ENCODE measurements at regions not wholly inside any gene's neighbourhood (a gene's known extent, or its start where the extent isn't known, plus 50 kb on each side); places are given as distances from the start of the nearest gene placed in this dataset.

DNA sequence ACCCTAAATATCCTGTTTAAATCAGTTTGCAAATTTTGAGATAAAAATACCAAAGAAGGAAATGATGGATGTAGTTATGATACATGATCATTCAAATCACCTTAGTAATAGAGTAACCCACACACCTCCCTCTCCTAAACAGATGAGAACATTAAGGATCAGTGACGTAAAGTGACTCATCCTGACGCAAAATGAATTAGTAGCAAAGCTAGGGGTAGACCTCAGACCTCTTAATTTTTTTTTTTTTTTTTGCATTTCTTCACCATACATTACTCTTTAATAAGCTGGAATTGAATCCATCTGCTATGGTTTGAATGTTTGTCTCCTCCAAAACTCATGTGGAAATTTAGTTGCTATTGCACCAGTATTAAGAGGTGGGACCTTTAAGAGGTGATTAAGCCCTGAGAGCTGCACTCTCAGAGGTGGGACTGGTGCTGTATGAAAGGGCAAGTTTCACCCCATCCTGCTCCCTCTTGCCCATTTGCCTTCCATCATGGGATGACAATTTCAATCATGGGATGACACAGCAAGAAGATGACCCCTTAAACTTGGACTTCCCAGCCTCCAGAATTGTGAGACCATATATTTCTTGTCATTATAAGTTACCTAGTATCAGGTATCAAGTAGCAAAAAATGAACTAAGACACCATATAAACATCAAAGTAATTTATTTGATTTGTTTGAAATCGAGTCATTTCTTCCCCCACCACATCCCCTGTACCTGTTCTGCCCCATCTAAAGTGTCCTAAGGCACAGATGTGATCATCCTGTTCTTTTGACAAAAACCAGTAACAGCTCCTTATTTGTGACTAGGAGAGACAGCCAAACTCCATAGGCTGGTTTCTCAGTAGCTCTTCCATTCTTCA lies 114.6 kb upstream of the DUSP10 start:
- Histone ChIP-seq H3K4me3 (no peak overlapping the region), H3K27me3 (no peaks in the 10 kb centered on the region), H3K9me3 (no peaks in the 10 kb centered on the region), H3K36me3 (no peaks in the 10 kb centered on the region), H3K27ac (no peak overlapping the region), H3K4me1 (no peaks in the 10 kb centered on the region)
- no peak for DNase-seq
- intact Hi-C loops (cut with DNase I; ENCODE audit: low total_unique reads): no loop called here
- no peak for TF ChIP-seq POLR2A (IDR thresholded peaks at IDR 0.05)
- TF ChIP-seq, protein P1, sequence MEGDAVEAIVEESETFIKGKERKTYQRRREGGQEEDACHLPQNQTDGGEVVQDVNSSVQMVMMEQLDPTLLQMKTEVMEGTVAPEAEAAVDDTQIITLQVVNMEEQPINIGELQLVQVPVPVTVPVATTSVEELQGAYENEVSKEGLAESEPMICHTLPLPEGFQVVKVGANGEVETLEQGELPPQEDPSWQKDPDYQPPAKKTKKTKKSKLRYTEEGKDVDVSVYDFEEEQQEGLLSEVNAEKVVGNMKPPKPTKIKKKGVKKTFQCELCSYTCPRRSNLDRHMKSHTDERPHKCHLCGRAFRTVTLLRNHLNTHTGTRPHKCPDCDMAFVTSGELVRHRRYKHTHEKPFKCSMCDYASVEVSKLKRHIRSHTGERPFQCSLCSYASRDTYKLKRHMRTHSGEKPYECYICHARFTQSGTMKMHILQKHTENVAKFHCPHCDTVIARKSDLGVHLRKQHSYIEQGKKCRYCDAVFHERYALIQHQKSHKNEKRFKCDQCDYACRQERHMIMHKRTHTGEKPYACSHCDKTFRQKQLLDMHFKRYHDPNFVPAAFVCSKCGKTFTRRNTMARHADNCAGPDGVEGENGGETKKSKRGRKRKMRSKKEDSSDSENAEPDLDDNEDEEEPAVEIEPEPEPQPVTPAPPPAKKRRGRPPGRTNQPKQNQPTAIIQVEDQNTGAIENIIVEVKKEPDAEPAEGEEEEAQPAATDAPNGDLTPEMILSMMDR (IDR thresholded peaks at IDR 0.05): no peak

DNA sequence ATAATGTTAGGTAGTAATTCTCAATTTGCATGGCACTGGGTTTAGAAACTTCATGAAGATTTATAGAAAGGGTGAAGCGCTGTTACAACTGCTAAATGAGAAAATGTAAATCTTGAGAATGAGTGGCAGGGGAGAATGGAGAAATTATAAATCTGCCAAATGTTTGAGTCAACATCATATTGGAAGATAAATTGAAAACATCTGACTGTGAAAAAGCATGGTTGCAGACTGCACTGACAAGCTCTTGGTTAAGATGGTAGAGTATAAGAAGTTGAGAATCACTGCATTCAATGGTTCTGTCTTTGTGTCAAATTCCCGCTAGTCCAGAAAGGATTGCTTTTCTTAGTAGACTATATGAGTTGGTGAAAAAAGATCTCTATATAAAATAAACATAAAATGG lies 113.3 kb upstream of the DUSP10 start:
- no peak for DNase-seq
- H3K27me3 ChIP-seq: no peaks in the 10 kb centered on the region
- no peaks in the 10 kb centered on the region for H3K9me3 ChIP-seq
- H3K4me3 ChIP-seq: no peak overlapping the region
- no peaks in the 10 kb centered on the region for H3K4me1 ChIP-seq
- no peaks in the 10 kb centered on the region for H3K36me3 ChIP-seq
- H3K27ac ChIP-seq: no peak overlapping the region
- intact Hi-C loops (cut with DNase I; ENCODE audit: low total_unique reads): no loop called here
- no peak for TF ChIP-seq POLR2A (IDR thresholded peaks at IDR 0.05)
- TF ChIP-seq, protein P1 (IDR thresholded peaks at IDR 0.05): no peak

DNA sequence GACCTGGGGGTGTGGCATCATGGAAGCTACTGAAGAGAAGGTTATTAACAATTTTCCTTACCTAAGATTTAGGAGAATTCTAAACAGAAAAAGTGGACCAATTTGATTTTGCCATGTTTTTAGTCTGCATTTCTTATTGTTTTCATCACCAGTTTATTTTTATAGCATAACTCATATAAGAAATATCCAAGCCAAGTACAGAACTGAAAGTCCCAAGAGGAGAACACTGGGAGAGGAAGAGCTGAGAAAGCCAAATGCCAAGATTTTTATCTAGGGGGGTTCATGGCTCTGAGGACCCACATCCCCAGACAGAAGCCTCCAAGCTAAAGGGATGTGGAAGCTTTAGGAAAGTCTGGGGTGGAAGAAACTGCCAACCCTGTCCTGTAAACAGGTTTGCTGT lies 109.4 kb upstream of the DUSP10 start:
- H3K27me3 ChIP-seq: no peaks in the 10 kb centered on the region
- intact Hi-C loops (cut with DNase I; ENCODE audit: low total_unique reads): no loop called here
- no peaks in the 10 kb centered on the region for H3K36me3 ChIP-seq
- no peak overlapping the region for H3K4me3 ChIP-seq
- no peaks in the 10 kb centered on the region for H3K4me1 ChIP-seq
- TF ChIP-seq POLR2A (IDR thresholded peaks at IDR 0.05): no peak
- TF ChIP-seq, protein P1 (IDR thresholded peaks at IDR 0.05): no peak
- H3K9me3 ChIP-seq: no peaks in the 10 kb centered on the region
- H3K27ac ChIP-seq: no peak overlapping the region
- no peak for DNase-seq

DNA sequence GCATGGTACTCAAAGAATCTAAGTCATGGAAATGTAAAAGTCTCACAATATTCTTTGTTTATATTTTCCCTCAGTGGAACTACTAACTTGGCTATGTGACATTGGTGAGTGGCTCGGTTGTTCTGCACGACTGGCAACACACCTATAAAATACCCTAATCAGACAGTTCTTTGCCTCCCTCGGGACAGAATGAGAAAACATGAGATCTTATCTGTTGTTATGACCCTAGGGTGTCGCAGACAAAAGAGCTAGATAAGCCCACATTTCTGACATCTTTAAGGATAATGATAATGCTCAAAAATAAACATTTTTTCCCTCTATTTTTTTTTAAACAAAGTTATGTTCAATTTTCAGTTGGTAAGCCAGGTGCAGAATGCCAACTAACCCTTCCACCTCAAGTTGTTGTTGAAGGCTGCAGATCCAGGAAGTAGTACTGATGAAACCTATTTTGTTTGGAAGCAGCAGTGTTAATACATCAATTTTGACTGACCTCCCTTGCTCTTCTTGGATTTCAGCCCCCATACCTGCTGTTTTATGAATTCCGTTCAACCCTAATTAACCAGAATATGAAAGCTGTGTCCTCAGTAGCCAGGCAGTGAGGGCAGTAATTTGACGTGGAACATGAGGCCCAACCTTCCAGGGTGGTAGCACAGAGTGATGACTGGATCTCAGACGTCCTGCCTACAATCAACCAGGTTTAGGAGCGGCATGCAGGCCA lies 108.7 kb upstream of the DUSP10 start:
- TF ChIP-seq POLR2A (IDR thresholded peaks at IDR 0.05): no peak
- TF ChIP-seq, protein P1 (IDR thresholded peaks at IDR 0.05): no peak
- Histone ChIP-seq H3K27ac (no peak overlapping the region), H3K4me3 (no peak overlapping the region), H3K9me3 (no peaks in the 10 kb centered on the region), H3K36me3 (no peaks in the 10 kb centered on the region), H3K27me3 (no peaks in the 10 kb centered on the region), H3K4me1 (no peaks in the 10 kb centered on the region)
- intact Hi-C loops (cut with DNase I; ENCODE audit: low total_unique reads): no loop called here
- DNase-seq: no peak

DNA sequence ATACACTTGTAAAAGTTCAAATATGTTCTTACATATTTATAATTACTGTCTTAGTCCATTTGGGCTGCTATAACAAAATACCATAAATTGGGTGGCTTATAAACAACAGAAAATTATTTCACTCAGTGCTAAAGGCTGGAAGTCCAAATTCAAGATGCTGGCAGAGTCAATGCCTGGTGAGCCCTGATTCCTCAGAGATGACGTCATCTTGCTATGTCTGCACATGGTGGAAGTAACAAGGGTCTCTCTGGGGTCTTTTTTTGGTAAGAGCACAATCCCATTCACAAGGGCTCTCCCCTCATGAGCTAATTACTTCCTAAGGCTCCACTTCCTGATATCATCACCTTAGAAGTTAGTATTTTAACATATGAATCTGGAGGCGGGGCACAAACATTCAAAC lies 108.0 kb upstream of the DUSP10 start:
- no peaks in the 10 kb centered on the region for H3K9me3 ChIP-seq
- no peak overlapping the region for H3K4me3 ChIP-seq
- no peaks in the 10 kb centered on the region for H3K4me1 ChIP-seq
- no peaks in the 10 kb centered on the region for H3K36me3 ChIP-seq
- TF ChIP-seq, protein P1 (IDR thresholded peaks at IDR 0.05): no peak
- TF ChIP-seq POLR2A (IDR thresholded peaks at IDR 0.05): no peak
- DNase-seq: no peak
- intact Hi-C loops (cut with DNase I; ENCODE audit: low total_unique reads): no loop called here
- H3K27ac ChIP-seq: no peak overlapping the region
- H3K27me3 ChIP-seq: no peaks in the 10 kb centered on the region

Data from uterus (tissue), 3 donors.